ENCODE measurements at regions not wholly inside any gene's neighbourhood (a gene's known extent, or its start where the extent isn't known, plus 50 kb on each side); places are given as distances from the start of the nearest gene placed in this dataset.

- TF ChIP-seq EZH2 (IDR thresholded peaks at IDR 0.05) = no peak
- TF ChIP-seq POLR2AphosphoS5 (IDR thresholded peaks at IDR 0.05; ENCODE audit: borderline replicate concordance, low read depth, low read length) = no peak
Measured at GRCh38 chr14:65277580-65278270, 134.8 kb upstream of the FUT8 start.
